BE2C (cell line): ENCODE measurements at regions not wholly inside any gene's neighbourhood (a gene's known extent, or its start where the extent isn't known, plus 50 kb on each side); places are given as distances from the start of the nearest gene placed in this dataset.

Experiments used
- DNase-seq: peaks from one replicate; pipeline ENCODE4 v3.0.0-alpha.2; 2020
- H3K27me3 ChIP-seq: fragments of 250-450 bp; sonication (Bioruptor Pico); 2 replicates; pipeline ENCODE4 v1.5.1; 2020; ENCODE audit warnings: mild to moderate bottlenecking
- H3K36me3 ChIP-seq: fragments of 250-450 bp; sonication (Bioruptor Pico); 2 replicates; pipeline ENCODE4 v1.5.1; 2020; ENCODE audit warnings: mild to moderate bottlenecking
- H3K4me1 ChIP-seq: fragments of 250-450 bp; sonication (Bioruptor Pico); 2 replicates; pipeline ENCODE4 v1.5.1; 2020
- H3K4me3 ChIP-seq: 2 replicates; pipeline ENCODE4 v1.5.1; 2011; ENCODE audit warnings: low read depth, low read length
- H3K9me3 ChIP-seq: fragments of 250-450 bp; sonication (Bioruptor Pico); 2 replicates; pipeline ENCODE4 v1.5.1; 2020
- CTCF ChIP-seq: IDR thresholded peaks from 2 replicates; pipeline ENCODE4 v1.5.1; 2012; ENCODE audit warnings: mild to moderate bottlenecking, low read depth, low read length

GRCh38 chr11:8828046-8828445, 82.9 kb upstream of the AKIP1 start:
- Histone ChIP-seq H3K9me3 (no peaks in the 10 kb centered on the region), H3K4me3 (no peak overlapping the region), H3K36me3 (no peaks in the 10 kb centered on the region), H3K27me3 (no peaks in the 10 kb centered on the region), H3K4me1 (peaks cover 4% of the 10 kb centered on the region; the same call in 1 of the 2 replicates)
- no peak for TF ChIP-seq CTCF
- no peak for DNase-seq

- Histone ChIP-seq H3K9me3 (no peaks in the 10 kb centered on the region), H3K36me3 (no peaks in the 10 kb centered on the region), H3K27me3 (no peaks in the 10 kb centered on the region), H3K4me1 (peaks cover 7% of the 10 kb centered on the region; the same call in 1 of the 2 replicates), H3K4me3 (no peak overlapping the region)
- TF ChIP-seq CTCF, result no peak
- no peak for DNase-seq
These were observed 82.2 kb upstream of the AKIP1 start for GRCh38 chr11:8828580-8829361.

DNA sequence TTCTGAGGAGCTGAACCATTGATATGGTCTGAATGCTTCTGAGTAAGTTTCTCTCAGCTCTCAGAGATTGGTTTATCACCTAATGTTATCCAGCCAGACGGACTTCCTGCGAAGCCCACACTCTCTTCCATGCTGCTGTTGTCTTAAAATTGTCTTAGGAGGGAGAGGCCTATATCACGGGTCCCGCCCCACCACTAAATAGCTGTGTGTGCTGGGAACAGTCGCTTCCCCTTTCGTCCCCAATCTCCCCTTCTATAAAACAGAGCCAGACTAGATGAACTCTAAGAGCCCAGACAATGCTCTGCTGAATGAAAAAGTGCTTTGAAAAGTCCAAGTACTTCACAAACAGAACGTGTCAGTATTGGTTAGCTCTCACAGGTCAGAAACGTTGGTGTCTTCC, 81.4 kb upstream of the AKIP1 start:
- no peaks in the 10 kb centered on the region for H3K27me3 ChIP-seq
- H3K4me1 ChIP-seq, result peaks cover 9% of the 10 kb centered on the region
- H3K9me3 ChIP-seq, result no peaks in the 10 kb centered on the region
- H3K36me3 ChIP-seq, result no peaks in the 10 kb centered on the region
- H3K4me3 ChIP-seq, result no peak overlapping the region
- TF ChIP-seq CTCF, result no peak
- DNase-seq, result no peak

GRCh38 chr11:8830641-8831040, 80.3 kb upstream of the AKIP1 start:
- Histone ChIP-seq H3K27me3 (no peaks in the 10 kb centered on the region), H3K36me3 (no peaks in the 10 kb centered on the region), H3K9me3 (no peaks in the 10 kb centered on the region), H3K4me3 (no peak overlapping the region), H3K4me1 (peaks cover 9% of the 10 kb centered on the region)
- TF ChIP-seq CTCF, result no peak
- DNase-seq, result no peak

DNA sequence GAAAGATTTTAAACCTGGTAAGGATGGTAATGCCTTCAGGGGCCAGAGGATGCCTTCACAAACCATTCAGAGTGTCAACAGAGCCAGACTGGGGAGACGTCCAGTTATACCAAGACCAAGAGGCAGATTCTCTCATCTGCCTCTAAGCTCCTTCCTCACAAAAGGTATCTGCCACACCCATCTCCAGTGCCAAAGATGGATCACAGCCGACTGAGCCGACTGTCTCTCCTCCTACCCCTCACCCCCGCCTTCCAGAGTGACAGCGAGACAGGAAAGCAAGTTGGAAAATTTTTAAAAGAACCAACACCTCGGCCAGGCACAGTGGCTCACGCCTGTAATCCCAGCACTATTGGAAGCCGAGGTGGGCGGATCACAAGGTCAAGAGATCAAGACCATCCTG, 79.1 kb upstream of the AKIP1 start:
- no peaks in the 10 kb centered on the region for H3K9me3 ChIP-seq
- H3K27me3 ChIP-seq, result no peaks in the 10 kb centered on the region
- no peak for DNase-seq
- H3K36me3 ChIP-seq, result no peaks in the 10 kb centered on the region
- no peak for TF ChIP-seq CTCF
- no peak overlapping the region for H3K4me3 ChIP-seq
- peaks cover 9% of the 10 kb centered on the region for H3K4me1 ChIP-seq

DNA sequence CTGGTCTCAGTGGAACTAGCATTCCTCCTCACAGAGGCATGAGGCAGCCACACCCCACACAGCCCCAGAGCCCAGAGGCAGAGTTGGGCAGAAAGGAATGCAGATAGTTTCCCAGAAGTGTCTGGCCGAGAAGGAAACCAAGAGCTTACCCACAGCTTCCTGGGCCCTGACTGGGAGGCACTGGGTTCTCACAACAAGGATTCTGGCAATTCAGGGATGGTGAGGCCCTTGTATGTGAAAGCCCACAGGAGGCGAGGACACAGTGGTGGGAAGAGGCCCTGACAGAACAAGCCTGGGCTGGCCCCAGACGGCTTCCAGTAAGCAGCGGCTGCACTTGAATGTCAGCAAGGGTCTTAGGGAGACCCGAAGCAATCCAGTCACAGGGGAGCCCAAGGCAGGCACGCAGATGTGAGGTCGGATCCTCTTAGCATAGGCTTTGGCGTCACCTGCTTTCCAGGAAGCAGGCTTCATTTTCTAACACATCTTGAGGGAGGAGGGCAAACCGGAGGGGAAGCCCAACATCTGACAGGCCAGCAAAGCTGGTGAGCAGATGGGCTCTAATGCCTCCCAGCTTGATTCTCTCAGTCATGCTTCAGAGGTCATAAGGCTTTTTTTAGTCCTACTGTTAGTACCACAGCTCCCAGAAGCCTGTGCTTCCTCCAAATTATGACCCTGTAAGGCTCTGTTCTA, 78.3 kb upstream of the AKIP1 start:
- peak; percentile 41 for DNase-seq
- Histone ChIP-seq H3K4me1 (peaks cover 9% of the 10 kb centered on the region), H3K27me3 (no peaks in the 10 kb centered on the region), H3K9me3 (no peaks in the 10 kb centered on the region), H3K4me3 (no peak overlapping the region), H3K36me3 (no peaks in the 10 kb centered on the region)
- TF ChIP-seq CTCF, result no peak
